ENCODE measurements at regions not wholly inside any gene's neighbourhood (a gene's known extent, or its start where the extent isn't known, plus 50 kb on each side); places are given as distances from the start of the nearest gene placed in this dataset.

DNA sequence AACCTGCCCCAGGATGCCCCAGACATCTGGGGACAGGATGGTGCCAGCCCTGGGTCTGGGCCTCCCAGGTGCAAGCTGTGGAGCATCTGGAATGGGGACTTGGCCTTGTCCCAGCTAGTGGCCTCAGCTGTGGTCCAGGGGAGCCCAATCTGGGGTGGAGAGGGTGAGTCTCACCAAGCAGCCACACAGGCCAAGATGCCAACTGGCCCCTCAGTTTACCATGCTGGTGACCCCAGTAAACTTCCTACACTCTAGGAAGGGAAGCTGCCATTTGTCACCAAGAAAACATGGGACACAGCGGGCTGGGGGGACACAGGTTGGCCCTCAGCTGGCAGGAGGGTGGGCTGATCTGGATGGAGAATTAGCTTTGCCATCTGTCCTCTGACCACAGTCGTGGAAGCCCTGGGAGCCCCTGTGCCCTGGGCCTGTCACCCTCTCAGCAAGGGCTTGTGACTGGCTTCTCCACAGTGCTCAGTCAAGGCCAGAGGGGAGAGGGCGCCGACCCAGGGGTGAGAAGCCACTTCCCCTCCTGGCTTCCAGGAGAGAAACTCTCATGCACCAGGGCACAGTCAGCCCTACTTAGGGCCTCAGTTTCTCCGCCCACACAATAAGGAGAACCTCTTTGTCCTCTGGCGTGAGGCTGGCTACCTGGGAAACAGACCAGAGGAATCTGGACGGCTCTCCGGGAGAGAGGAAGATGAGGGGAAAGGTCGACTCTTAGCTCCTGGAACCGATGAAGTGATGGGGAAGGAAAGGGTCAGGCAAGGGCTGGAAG lies 126.4 kb upstream of the SMURF2 start:
- TF ChIP-seq TEAD4 (IDR thresholded peaks at IDR 0.05), result no peak
- no peak for TF ChIP-seq RAD21 (IDR thresholded peaks at IDR 0.05; ENCODE audit: low read depth)
- no peak for TF ChIP-seq USF1 (IDR thresholded peaks at IDR 0.05)
- no peak for TF ChIP-seq FOXM1 (IDR thresholded peaks at IDR 0.05; ENCODE audit: borderline replicate concordance, low read depth)
- no peak for TF ChIP-seq TAF1 (IDR thresholded peaks at IDR 0.05; ENCODE audit: low read depth)
- no peak for TF ChIP-seq EGR1 (IDR thresholded peaks at IDR 0.05)
- TF ChIP-seq CREB1 (IDR thresholded peaks at IDR 0.05; ENCODE audit: low read depth), result no peak
- no peak for TF ChIP-seq EP300 (IDR thresholded peaks at IDR 0.05; ENCODE audit: borderline replicate concordance)
